H9 (cell line): ENCODE measurements at regions not wholly inside any gene's neighbourhood (a gene's known extent, or its start where the extent isn't known, plus 50 kb on each side); places are given as distances from the start of the nearest gene placed in this dataset.

Experiments
- DNase-seq: peaks from one replicate; pipeline ENCODE4 v3.0.0-alpha.2; 2017
- H2AFZ ChIP-seq: one replicate; pipeline ENCODE4 v1.6.1; 2013; ENCODE audit warnings: mild to moderate bottlenecking, low read length, control low read depth, moderate library complexity
- H2AK5ac ChIP-seq: 2 replicates; pipeline ENCODE4 v1.6.1; 2013; ENCODE audit warnings: low read length, control low read depth, mixed read lengths; ENCODE audit not compliant: insufficient read length
- H2BK120ac ChIP-seq: one replicate; pipeline ENCODE4 v1.6.1; 2013; ENCODE audit warnings: low read depth, mild to moderate bottlenecking, low read length, control low read depth, inconsistent platforms; ENCODE audit not compliant: poor library complexity, severe bottlenecking
- H2BK12ac ChIP-seq: 2 replicates; pipeline ENCODE4 v1.6.1; 2013; ENCODE audit warnings: low read length, control low read depth, mixed read lengths, low read depth; ENCODE audit not compliant: insufficient read length
- H2BK15ac ChIP-seq: 2 replicates; pipeline ENCODE4 v1.6.1; 2013; ENCODE audit warnings: low read depth, low read length, control low read depth
- H2BK20ac ChIP-seq: one replicate; pipeline ENCODE4 v1.6.1; 2013; ENCODE audit warnings: low read depth, mild to moderate bottlenecking, low read length, control low read depth, inconsistent platforms; ENCODE audit not compliant: poor library complexity, severe bottlenecking
- H2BK5ac ChIP-seq: 2 replicates; pipeline ENCODE4 v1.6.1; 2013; ENCODE audit warnings: low read length, control low read depth, mixed read lengths; ENCODE audit not compliant: insufficient read length
- H3K14ac ChIP-seq: 2 replicates; pipeline ENCODE4 v1.6.1; 2013; ENCODE audit warnings: low read length, control low read depth; ENCODE audit not compliant: insufficient read depth
- H3K18ac ChIP-seq: 2 replicates; pipeline ENCODE4 v1.6.1; 2013; ENCODE audit warnings: low read depth, mild to moderate bottlenecking, mixed read lengths, low read length, control low read depth; ENCODE audit not compliant: insufficient read length
- H3K23ac ChIP-seq: 2 replicates; pipeline ENCODE4 v1.6.1; 2013; ENCODE audit warnings: low read length, control low read depth, mixed read lengths, low read depth; ENCODE audit not compliant: insufficient read length
- H3K23me2 ChIP-seq: 2 replicates; pipeline ENCODE4 v1.6.1; 2013; ENCODE audit warnings: low read depth, mild to moderate bottlenecking, mixed read lengths, low read length, control low read depth; ENCODE audit not compliant: insufficient read length, poor library complexity, severe bottlenecking
- H3K27ac ChIP-seq: 2 replicates; pipeline ENCODE4 v1.5.1; 2013; ENCODE audit warnings: low read length, control low read depth, mixed read lengths, low read depth; ENCODE audit not compliant: insufficient read length
- H3K27me3 ChIP-seq: 2 replicates; pipeline ENCODE4 v1.6.1; 2013; ENCODE audit warnings: low read length, control low read depth, inconsistent platforms; ENCODE audit not compliant: insufficient read depth
- H3K4ac ChIP-seq: 2 replicates; pipeline ENCODE4 v1.6.1; 2013; ENCODE audit warnings: low read depth, mild to moderate bottlenecking, control low read depth, inconsistent platforms, low read length, moderate library complexity
- H3K4me1 ChIP-seq: 2 replicates; pipeline ENCODE4 v1.6.1; 2013; ENCODE audit warnings: low read length, control low read depth, inconsistent platforms; ENCODE audit not compliant: insufficient read depth
- H3K4me2 ChIP-seq: 2 replicates; pipeline ENCODE4 v1.6.1; 2013; ENCODE audit warnings: low read length, control low read depth, mixed read lengths; ENCODE audit not compliant: insufficient read length, insufficient read depth
- H3K56ac ChIP-seq: 2 replicates; pipeline ENCODE4 v1.6.1; 2013; ENCODE audit warnings: low read depth, mild to moderate bottlenecking, mixed read lengths, low read length, control low read depth; ENCODE audit not compliant: insufficient read length
- H3K79me1 ChIP-seq: 2 replicates; pipeline ENCODE4 v1.6.1; 2013; ENCODE audit warnings: low read depth, mild to moderate bottlenecking, moderate library complexity, low read length, control low read depth, inconsistent platforms; ENCODE audit not compliant: insufficient read depth, poor library complexity, severe bottlenecking
- H3K79me2 ChIP-seq: 2 replicates; pipeline ENCODE4 v1.6.1; 2013; ENCODE audit warnings: low read length, control low read depth, inconsistent platforms; ENCODE audit not compliant: insufficient read depth
- H3K9ac ChIP-seq: 2 replicates; pipeline ENCODE4 v1.6.1; 2013; ENCODE audit warnings: low read length, control low read depth, mixed read lengths; ENCODE audit not compliant: insufficient read length; ENCODE audit errors: extremely low read depth
- H3K9me3 ChIP-seq: one replicate; pipeline ENCODE4 v1.6.1; 2013; ENCODE audit warnings: low read depth, low read length, inconsistent platforms; ENCODE audit not compliant: control insufficient read depth
- H3T11ph ChIP-seq: one replicate; pipeline ENCODE4 v1.6.1; 2013; ENCODE audit warnings: mild to moderate bottlenecking, low read length, control low read depth, inconsistent platforms
- H4K20me1 ChIP-seq: one replicate; pipeline ENCODE4 v1.6.1; 2013; ENCODE audit not compliant: control insufficient read depth, insufficient read length, insufficient read depth
- H4K5ac ChIP-seq: 2 replicates; pipeline ENCODE4 v1.6.1; 2013; ENCODE audit warnings: low read depth, mild to moderate bottlenecking, mixed read lengths, low read length, control low read depth; ENCODE audit not compliant: insufficient read length
- H4K8ac ChIP-seq: replicated peaks from 2 replicates; pipeline ENCODE4 v1.6.1; 2013; ENCODE audit warnings: low read length, control low read depth, mixed read lengths, low read depth; ENCODE audit not compliant: insufficient read length
- H4K91ac ChIP-seq: 2 replicates; pipeline ENCODE4 v1.6.1; 2013; ENCODE audit warnings: low read depth, mild to moderate bottlenecking, moderate library complexity, mixed read lengths, low read length, control low read depth; ENCODE audit not compliant: insufficient read length
- H3K27ac Mint-ChIP-seq, 3 experiments: 2 replicates in 2 of 3; 3 replicates in 1 of 3; pipeline ENCODE4 v1.8.0; 2020 to 2021; ENCODE audit warnings: mixed read lengths in 3 of 3, mild to moderate bottlenecking in 1 of 3, moderate library complexity in 1 of 3
- H3K27me3 Mint-ChIP-seq: 2 replicates; pipeline ENCODE4 v1.8.0; 2021; ENCODE audit warnings: low read depth, mild to moderate bottlenecking, moderate library complexity, mixed read lengths
- H3K36me3 Mint-ChIP-seq, 3 experiments: 2 replicates in 2 of 3; 3 replicates in 1 of 3; pipeline ENCODE4 v1.8.0; 2020 to 2021; ENCODE audit warnings: low read depth in 3 of 3, mixed read lengths in 3 of 3; ENCODE audit not compliant: insufficient read depth in 1 of 3
- H3K4me1 Mint-ChIP-seq, 2 experiments: 2 replicates each; pipeline ENCODE4 v1.8.0; 2020; ENCODE audit warnings: mixed read lengths in 2 of 2
- H3K4me3 Mint-ChIP-seq, 2 experiments: 2 replicates in 1 of 2; 3 replicates in 1 of 2; pipeline ENCODE4 v1.8.0; 2020 to 2021; ENCODE audit warnings: mild to moderate bottlenecking in 2 of 2, mixed read lengths in 2 of 2, moderate library complexity in 1 of 2
- H3K9me3 Mint-ChIP-seq, 2 experiments: 2 replicates in 1 of 2; 3 replicates in 1 of 2; pipeline ENCODE4 v1.8.0; 2020; ENCODE audit warnings: mild to moderate bottlenecking in 2 of 2, mixed read lengths in 2 of 2, moderate library complexity in 1 of 2
- CTCF ChIP-seq: fragments of 200-600 bp; sonication (generic); conservative IDR thresholded peaks from 3 replicates; pipeline ENCODE4 v1.8.0; 2021; ENCODE audit warnings: antibody characterized with exemption, mild to moderate bottlenecking
- WGBS: extraction: QIAGEN DNeasy Blood & Tissue Kit; methylation state at CpG from one replicate; pipeline ENCODE4 v1.1.7; 2013; ENCODE audit warnings: missing lambda C conversion rate, low lambda C conversion rate, mixed read lengths; ENCODE audit not compliant: insufficient read length; ENCODE audit errors: extremely low coverage; 5-methylcytosine and 5-hydroxymethylcytosine counted together

- Histone ChIP-seq H4K8ac (no peak overlapping the region), H4K5ac (no peak overlapping the region), H3K9ac (no peak overlapping the region), H3K27ac (no peak overlapping the region), H3K4ac (no peak overlapping the region), H2BK15ac (no peak overlapping the region), H3K23ac (no peak overlapping the region), H3K14ac (no peak overlapping the region), H3K9me3 (no peaks in the 10 kb centered on the region), H3K79me1 (no peaks in the 10 kb centered on the region), H2BK12ac (no peak overlapping the region), H2AFZ (no peak overlapping the region), H3K23me2 (no peaks in the 10 kb centered on the region), H3K4me2 (no peak overlapping the region), H2BK20ac (no peak overlapping the region), H4K20me1 (no peaks in the 10 kb centered on the region), H3T11ph (no peak overlapping the region), H4K91ac (no peak overlapping the region), H2BK120ac (no peak overlapping the region), H3K27me3 (no peaks in the 10 kb centered on the region), H3K4me1 (no peaks in the 10 kb centered on the region; the same call in 1 of the 2 replicates), H3K79me2 (no peaks in the 10 kb centered on the region), H2AK5ac (no peak overlapping the region), H2BK5ac (no peak overlapping the region), H3K18ac (no peak overlapping the region), H3K56ac (no peak overlapping the region)
- Mint-ChIP-seq H3K4me3 (no peak overlapping the region), H3K27me3 (no peaks in the 10 kb centered on the region), H3K27ac (no peak overlapping the region), H3K9me3 (no peaks in the 10 kb centered on the region), H3K4me1 (peaks cover 4% of the 10 kb centered on the region in 2 experiments; a peak in 3 of 4 replicates), H3K36me3 (no peaks in the 10 kb centered on the region)
- DNase-seq: no peak
- TF ChIP-seq CTCF: no peak
- no CpG with 5 or more reads among the region's 1 CpG for WGBS
Observed at GRCh38 chr7:25652366-25652765, 424.1 kb upstream of the NPVF start.
